Panc1 (cell line): ENCODE measurements at regions not wholly inside any gene's neighbourhood (a gene's known extent, or its start where the extent isn't known, plus 50 kb on each side); places are given as distances from the start of the nearest gene placed in this dataset.

Source experiments
- ATAC-seq: fragments of 200-7000 bp; cut with Tn5 transposase; 2 replicates; pipeline ENCODE4 v1.9.1; 2020; ENCODE audit warnings: mild to moderate bottlenecking, moderate library complexity
- BruUV-seq: library from RNA; stranded (reverse); fragments of 400-500 nt; replicated peaks from 2 replicates; lab custom pipeline; 2021; lab: Mats Ljungman, UMichigan
- CTCF ChIA-PET: fragments of 300-600 bp; sonication (Branson Sonifier 250); formaldehyde crosslinking; loops from one replicate; lab custom pipeline; 2022; ENCODE audit warnings: antibody characterized with exemption; lab: Charles Lee
- POLR2A ChIA-PET: fragments of 300-600 bp; sonication (Branson Sonifier 250); formaldehyde crosslinking; loops from one replicate; lab custom pipeline; 2022; ENCODE audit warnings: antibody characterized with exemption; lab: Charles Lee
- DNase-seq: peaks from one replicate; pipeline ENCODE4 v3.0.0-alpha.2; 2010; ENCODE audit warnings: low read depth, low spot score
- H3K27ac ChIP-seq: 2 replicates; pipeline ENCODE4 v1.5.1; 2011; ENCODE audit warnings: mild to moderate bottlenecking, low read length, inconsistent platforms
- H3K27me3 ChIP-seq: fragments of 200-500 bp; sonication (Bioruptor generic); 2 replicates; pipeline ENCODE4 v1.6.0; 2014; ENCODE audit warnings: low read length, inconsistent platforms; ENCODE audit not compliant: control insufficient read depth, insufficient read depth
- H3K36me3 ChIP-seq: fragments of 200-500 bp; sonication (Bioruptor generic); 2 replicates; pipeline ENCODE4 v1.5.1; 2014; ENCODE audit warnings: inconsistent platforms, mild to moderate bottlenecking, low read length, moderate library complexity; ENCODE audit not compliant: control insufficient read depth, insufficient read depth
- H3K4me1 ChIP-seq: 2 replicates; pipeline ENCODE4 v1.5.1; 2011; ENCODE audit warnings: inconsistent platforms, mild to moderate bottlenecking, low read length, moderate library complexity; ENCODE audit not compliant: control insufficient read depth, insufficient read depth
- H3K4me3 ChIP-seq, 2 experiments: 2 replicates each; pipeline ENCODE4 v1.5.1; 2011 to 2012; ENCODE audit warnings: low read depth in 2 of 2, low read length in 2 of 2, mild to moderate bottlenecking in 2 of 2, inconsistent platforms in 1 of 2, moderate library complexity in 1 of 2
- H3K9me3 ChIP-seq: fragments of 200-500 bp; sonication (Bioruptor generic); 2 replicates; pipeline ENCODE4 v1.5.1; 2014; ENCODE audit warnings: low read depth, mild to moderate bottlenecking, inconsistent platforms, low read length, moderate library complexity; ENCODE audit not compliant: control insufficient read depth, insufficient read depth
- POLR2AphosphoS5 ChIP-seq: IDR thresholded peaks from 2 replicates; pipeline ENCODE4 v1.6.1; 2012; ENCODE audit warnings: mild to moderate bottlenecking, low read depth, low read length, moderate library complexity
- SIN3A ChIP-seq: IDR thresholded peaks from 2 replicates; pipeline ENCODE4 v1.6.1; 2012; ENCODE audit warnings: low read depth, mild to moderate bottlenecking, low read length, moderate library complexity, borderline replicate concordance; ENCODE audit not compliant: insufficient read depth
- TCF7L2 ChIP-seq: IDR thresholded peaks from 2 replicates; pipeline ENCODE4 v1.6.1; 2011; ENCODE audit warnings: mild to moderate bottlenecking, low read depth, low read length, inconsistent platforms
- in situ Hi-C: cut with HindIII; loops from 2 replicates; pipeline ENCODE4 v1.10.0; 2016; ENCODE audit warnings: low sequenced_read_pairs, low pct_unique_long_range_greater_than_20kb
- intact Hi-C: fragments of 100-400 bp; cut with micrococcal nuclease; formaldehyde crosslinking; loops from one replicate; pipeline ENCODE4 v1.10.0; 2022; ENCODE audit not compliant: unreplicated experiment
- TF ChIP-seq, protein P1 (sequence below): fragments of 450-650 bp; IDR thresholded peaks from 2 replicates; pipeline ENCODE4 v1.5.1; 2017; ENCODE audit warnings: mild to moderate bottlenecking
- TF ChIP-seq, protein P2 (sequence below), 2 experiments: IDR thresholded peaks; 2 replicates each; pipeline ENCODE4 v1.6.1; 2011 to 2012; ENCODE audit warnings: low read depth in 2 of 2, control low read depth in 1 of 2, low read length in 1 of 2, mild to moderate bottlenecking in 1 of 2, moderate library complexity in 1 of 2; ENCODE audit not compliant: insufficient read depth in 1 of 2

- ChIA-PET CTCF (no interaction called here), POLR2A (no interaction called here)
- DNase-seq, result no peak
- H3K27me3 ChIP-seq, result no peaks in the 10 kb centered on the region
- no peaks in the 10 kb centered on the region for H3K4me1 ChIP-seq
- intact Hi-C loops, result no loop called here
- no peak overlapping the region for H3K27ac ChIP-seq
- H3K36me3 ChIP-seq, result no peaks in the 10 kb centered on the region
- in situ Hi-C loops, result no loop called here
- H3K9me3 ChIP-seq, result no peaks in the 10 kb centered on the region
- TF ChIP-seq, protein P1, sequence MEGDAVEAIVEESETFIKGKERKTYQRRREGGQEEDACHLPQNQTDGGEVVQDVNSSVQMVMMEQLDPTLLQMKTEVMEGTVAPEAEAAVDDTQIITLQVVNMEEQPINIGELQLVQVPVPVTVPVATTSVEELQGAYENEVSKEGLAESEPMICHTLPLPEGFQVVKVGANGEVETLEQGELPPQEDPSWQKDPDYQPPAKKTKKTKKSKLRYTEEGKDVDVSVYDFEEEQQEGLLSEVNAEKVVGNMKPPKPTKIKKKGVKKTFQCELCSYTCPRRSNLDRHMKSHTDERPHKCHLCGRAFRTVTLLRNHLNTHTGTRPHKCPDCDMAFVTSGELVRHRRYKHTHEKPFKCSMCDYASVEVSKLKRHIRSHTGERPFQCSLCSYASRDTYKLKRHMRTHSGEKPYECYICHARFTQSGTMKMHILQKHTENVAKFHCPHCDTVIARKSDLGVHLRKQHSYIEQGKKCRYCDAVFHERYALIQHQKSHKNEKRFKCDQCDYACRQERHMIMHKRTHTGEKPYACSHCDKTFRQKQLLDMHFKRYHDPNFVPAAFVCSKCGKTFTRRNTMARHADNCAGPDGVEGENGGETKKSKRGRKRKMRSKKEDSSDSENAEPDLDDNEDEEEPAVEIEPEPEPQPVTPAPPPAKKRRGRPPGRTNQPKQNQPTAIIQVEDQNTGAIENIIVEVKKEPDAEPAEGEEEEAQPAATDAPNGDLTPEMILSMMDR, result no peak
- TF ChIP-seq, protein P2, sequence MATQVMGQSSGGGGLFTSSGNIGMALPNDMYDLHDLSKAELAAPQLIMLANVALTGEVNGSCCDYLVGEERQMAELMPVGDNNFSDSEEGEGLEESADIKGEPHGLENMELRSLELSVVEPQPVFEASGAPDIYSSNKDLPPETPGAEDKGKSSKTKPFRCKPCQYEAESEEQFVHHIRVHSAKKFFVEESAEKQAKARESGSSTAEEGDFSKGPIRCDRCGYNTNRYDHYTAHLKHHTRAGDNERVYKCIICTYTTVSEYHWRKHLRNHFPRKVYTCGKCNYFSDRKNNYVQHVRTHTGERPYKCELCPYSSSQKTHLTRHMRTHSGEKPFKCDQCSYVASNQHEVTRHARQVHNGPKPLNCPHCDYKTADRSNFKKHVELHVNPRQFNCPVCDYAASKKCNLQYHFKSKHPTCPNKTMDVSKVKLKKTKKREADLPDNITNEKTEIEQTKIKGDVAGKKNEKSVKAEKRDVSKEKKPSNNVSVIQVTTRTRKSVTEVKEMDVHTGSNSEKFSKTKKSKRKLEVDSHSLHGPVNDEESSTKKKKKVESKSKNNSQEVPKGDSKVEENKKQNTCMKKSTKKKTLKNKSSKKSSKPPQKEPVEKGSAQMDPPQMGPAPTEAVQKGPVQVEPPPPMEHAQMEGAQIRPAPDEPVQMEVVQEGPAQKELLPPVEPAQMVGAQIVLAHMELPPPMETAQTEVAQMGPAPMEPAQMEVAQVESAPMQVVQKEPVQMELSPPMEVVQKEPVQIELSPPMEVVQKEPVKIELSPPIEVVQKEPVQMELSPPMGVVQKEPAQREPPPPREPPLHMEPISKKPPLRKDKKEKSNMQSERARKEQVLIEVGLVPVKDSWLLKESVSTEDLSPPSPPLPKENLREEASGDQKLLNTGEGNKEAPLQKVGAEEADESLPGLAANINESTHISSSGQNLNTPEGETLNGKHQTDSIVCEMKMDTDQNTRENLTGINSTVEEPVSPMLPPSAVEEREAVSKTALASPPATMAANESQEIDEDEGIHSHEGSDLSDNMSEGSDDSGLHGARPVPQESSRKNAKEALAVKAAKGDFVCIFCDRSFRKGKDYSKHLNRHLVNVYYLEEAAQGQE (IDR thresholded peaks at IDR 0.05; ENCODE audit: insufficient read depth in 1 of 2, low read depth in 2 of 2, low read length in 1 of 2), result no peak
- TF ChIP-seq TCF7L2 (no peak), POLR2AphosphoS5 (no peak), SIN3A (no peak)
- no peak for ATAC-seq
- no TSS peak for BruUV-seq
- H3K4me3 ChIP-seq, result no peak overlapping the region
Observed at GRCh38 chr1:78830321-78830720, 176.2 kb downstream of the ADGRL4 start.

DNA sequence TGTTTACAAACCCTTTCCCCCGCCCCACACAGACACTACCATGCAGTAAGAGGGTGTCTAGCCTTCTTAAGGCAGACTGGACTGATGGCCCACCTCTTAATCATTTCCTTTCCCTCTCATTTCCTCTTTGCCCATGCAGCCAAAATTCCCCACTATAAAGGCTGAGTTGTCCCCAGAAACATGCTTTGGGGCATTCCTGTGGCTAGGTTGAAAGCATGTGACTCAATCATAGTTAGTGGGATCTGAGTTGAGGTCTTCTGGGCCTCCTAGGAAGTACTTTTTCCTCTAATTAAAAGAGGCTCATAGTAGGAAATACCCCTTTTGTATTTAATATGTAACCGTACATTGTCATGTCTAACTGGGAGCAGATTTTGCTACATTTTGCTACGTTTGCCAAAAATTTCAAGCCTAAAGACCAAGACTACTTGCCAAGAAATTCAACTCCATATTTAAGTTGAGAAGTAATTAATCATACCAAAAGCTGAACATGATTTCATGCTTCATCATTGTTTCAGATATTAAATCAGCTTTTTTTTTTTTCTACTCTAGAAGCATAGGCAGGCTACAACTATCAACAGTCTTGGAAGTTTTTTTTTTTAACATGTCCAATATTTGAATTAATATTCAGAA is 174.7 kb downstream of the ADGRL4 start:
- Histone ChIP-seq H3K36me3 (no peaks in the 10 kb centered on the region), H3K4me3 (no peak overlapping the region), H3K27ac (no peak overlapping the region), H3K4me1 (no peaks in the 10 kb centered on the region), H3K9me3 (no peaks in the 10 kb centered on the region), H3K27me3 (no peaks in the 10 kb centered on the region)
- intact Hi-C loops (no loop called here), in situ Hi-C loops (no loop called here)
- ATAC-seq (no peak; the same call in 1 of the 2 replicates), DNase-seq (no peak)
- CTCF ChIA-PET, result no interaction called here
- BruUV-seq, result no TSS peak
- no peak for TF ChIP-seq POLR2AphosphoS5
- POLR2A ChIA-PET, result no interaction called here

DNA sequence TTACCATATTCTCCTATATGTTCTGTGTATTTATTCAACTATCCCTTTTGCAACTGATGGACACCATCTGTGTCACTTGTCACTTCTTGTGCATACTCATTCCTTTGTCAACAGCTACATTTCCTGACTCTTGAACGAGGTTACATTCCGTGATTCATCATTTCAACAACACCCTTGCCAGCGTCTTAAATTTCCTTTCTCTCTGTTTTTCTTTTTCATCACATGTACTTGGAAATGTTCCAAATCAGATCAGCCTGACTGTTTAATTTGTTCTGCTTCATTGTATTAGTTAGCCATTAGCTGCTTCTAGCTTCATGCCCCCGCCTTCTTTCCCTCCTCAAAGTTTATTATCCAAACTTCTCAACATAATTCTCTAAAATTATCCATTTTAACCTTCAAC is 173.0 kb downstream of the ADGRL4 start:
- ATAC-seq (no peak), DNase-seq (peak; percentile 67)
- ChIA-PET CTCF (no interaction called here), POLR2A (no interaction called here)
- no peak overlapping the region for H3K27ac ChIP-seq
- H3K36me3 ChIP-seq, result no peaks in the 10 kb centered on the region
- H3K27me3 ChIP-seq, result no peaks in the 10 kb centered on the region
- BruUV-seq, result no TSS peak
- in situ Hi-C loops, result no loop called here
- H3K9me3 ChIP-seq, result no peaks in the 10 kb centered on the region
- H3K4me3 ChIP-seq, result no peak overlapping the region
- intact Hi-C loops, result no loop called here
- H3K4me1 ChIP-seq, result no peaks in the 10 kb centered on the region
- TF ChIP-seq SIN3A, result no peak
- TF ChIP-seq, protein P2 (IDR thresholded peaks at IDR 0.05; ENCODE audit: insufficient read depth in 1 of 2, low read depth in 2 of 2, low read length in 1 of 2), result no peak
- TF ChIP-seq, protein P1, result no peak
- TF ChIP-seq TCF7L2, result no peak
- TF ChIP-seq POLR2AphosphoS5, result no peak
